ENCODE measurements at regions not wholly inside any gene's neighbourhood (a gene's known extent, or its start where the extent isn't known, plus 50 kb on each side); places are given as distances from the start of the nearest gene placed in this dataset.

DNA sequence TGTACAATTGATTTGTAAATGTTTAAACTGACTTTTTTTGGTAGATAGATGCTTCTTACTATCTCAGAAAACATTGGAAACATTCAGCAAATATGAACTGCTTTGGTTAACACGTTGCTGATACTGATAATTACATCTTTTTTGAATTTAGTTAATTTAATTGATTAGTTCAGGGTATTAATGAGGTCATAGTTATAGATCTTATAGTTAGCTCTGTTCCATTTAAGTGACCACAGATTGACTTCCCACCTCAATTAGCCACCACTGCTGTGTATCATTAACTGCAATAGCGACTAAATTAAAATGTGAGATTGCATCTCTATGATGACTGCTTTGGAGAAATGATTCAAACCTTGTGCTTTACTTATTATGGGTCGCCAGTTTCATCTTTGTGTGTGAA, 407.1 kb upstream of the EDIL3 start:
- TF ChIP-seq CTCF (IDR thresholded peaks at IDR 0.05) = no peak
- H3K4me1 Mint-ChIP-seq (ENCODE audit: low read depth) = no peaks in the 10 kb centered on the region
- H3K36me3 Mint-ChIP-seq (ENCODE audit: low read depth) = no peaks in the 10 kb centered on the region
- H3K27ac Mint-ChIP-seq = no peak overlapping the region
- no peaks in the 10 kb centered on the region for H3K27me3 Mint-ChIP-seq (ENCODE audit: insufficient read depth)
- no peak for DNase-seq
- H3K9me3 Mint-ChIP-seq = peaks cover 9% of the 10 kb centered on the region
- H3K4me3 Mint-ChIP-seq = no peak overlapping the region

- Mint-ChIP-seq H3K27me3 (ENCODE audit: insufficient read depth) (no peaks in the 10 kb centered on the region), H3K9me3 (peaks cover 6% of the 10 kb centered on the region), H3K4me1 (ENCODE audit: low read depth) (no peaks in the 10 kb centered on the region), H3K27ac (no peak overlapping the region), H3K36me3 (ENCODE audit: low read depth) (no peaks in the 10 kb centered on the region), H3K4me3 (no peak overlapping the region)
- TF ChIP-seq CTCF (IDR thresholded peaks at IDR 0.05) = no peak
- no peak for DNase-seq
These were observed 406.5 kb upstream of the EDIL3 start for GRCh38 chr5:84791138-84791537.

GRCh38 chr5:84790406-84790805, 405.7 kb upstream of the EDIL3 start:
- DNase-seq = no peak
- Mint-ChIP-seq H3K9me3 (peaks cover 6% of the 10 kb centered on the region), H3K4me1 (ENCODE audit: low read depth) (no peaks in the 10 kb centered on the region), H3K4me3 (no peak overlapping the region), H3K27ac (no peak overlapping the region), H3K27me3 (ENCODE audit: insufficient read depth) (no peaks in the 10 kb centered on the region), H3K36me3 (ENCODE audit: low read depth) (no peaks in the 10 kb centered on the region)
- no peak for TF ChIP-seq CTCF (IDR thresholded peaks at IDR 0.05)

DNA sequence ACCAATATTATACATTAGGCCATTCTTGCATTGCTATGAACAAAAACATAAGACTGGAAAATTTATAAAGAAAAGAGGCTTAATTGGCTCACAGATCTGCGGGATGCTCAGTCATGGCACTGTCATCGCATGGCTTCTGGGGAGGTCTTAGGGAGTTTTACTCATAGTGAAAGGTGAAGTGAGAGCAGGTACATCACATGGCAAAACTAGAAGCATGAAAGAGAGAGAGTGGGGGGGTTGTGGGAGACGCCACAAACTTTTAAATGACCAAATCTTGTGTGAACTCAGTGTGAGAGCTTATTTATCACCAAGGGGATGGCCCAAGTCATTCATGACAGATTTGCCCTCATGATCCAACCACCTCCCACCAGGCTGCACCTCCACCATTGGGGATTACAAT, 398.3 kb upstream of the EDIL3 start:
- H3K4me1 Mint-ChIP-seq (ENCODE audit: low read depth) = no peaks in the 10 kb centered on the region

DNA sequence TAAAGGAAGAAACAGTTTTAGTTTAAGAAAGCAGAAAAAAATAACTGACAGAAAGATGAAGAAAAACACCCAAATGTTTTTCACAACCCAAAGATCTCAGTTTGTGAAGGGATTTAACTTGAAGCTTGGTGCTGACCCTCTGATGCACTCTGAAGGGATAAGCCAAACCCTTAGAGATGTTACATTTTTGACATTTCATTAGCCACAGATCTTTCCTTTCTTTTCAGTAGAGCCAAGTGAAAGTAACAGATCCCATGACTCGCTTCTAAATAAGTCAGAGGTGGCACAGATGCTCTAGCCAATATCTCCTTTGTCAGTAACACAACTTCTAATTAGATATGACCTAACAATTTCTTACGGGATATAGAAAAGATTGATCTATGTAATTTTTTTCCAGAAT, 394.5 kb upstream of the EDIL3 start:
- H3K4me3 Mint-ChIP-seq = no peak overlapping the region
- no peaks in the 10 kb centered on the region for H3K36me3 Mint-ChIP-seq (ENCODE audit: low read depth)
- DNase-seq = no peak
- H3K4me1 Mint-ChIP-seq (ENCODE audit: low read depth) = no peaks in the 10 kb centered on the region
- H3K9me3 Mint-ChIP-seq = no peaks in the 10 kb centered on the region; the same call in none of the 2 replicates
- no peaks in the 10 kb centered on the region for H3K27me3 Mint-ChIP-seq (ENCODE audit: insufficient read depth)
- no peak for TF ChIP-seq CTCF (IDR thresholded peaks at IDR 0.05)
- H3K27ac Mint-ChIP-seq = no peak overlapping the region

More for the DNA sequence above, 398.3 kb upstream of the EDIL3 start:
- no peaks in the 10 kb centered on the region for H3K27me3 Mint-ChIP-seq (ENCODE audit: insufficient read depth)
- H3K36me3 Mint-ChIP-seq (ENCODE audit: low read depth) = no peaks in the 10 kb centered on the region
- no peaks in the 10 kb centered on the region; the same call in 1 of the 2 replicates for H3K9me3 Mint-ChIP-seq
- no peak overlapping the region for H3K27ac Mint-ChIP-seq
- no peak for DNase-seq
- TF ChIP-seq CTCF (IDR thresholded peaks at IDR 0.05) = no peak
- no peak overlapping the region for H3K4me3 Mint-ChIP-seq

GRCh38 chr5:84764227-84764626, 379.5 kb upstream of the EDIL3 start:
- DNase-seq = no peak
- H3K36me3 Mint-ChIP-seq (ENCODE audit: low read depth) = no peaks in the 10 kb centered on the region
- no peaks in the 10 kb centered on the region for H3K4me1 Mint-ChIP-seq (ENCODE audit: low read depth)
- H3K27me3 Mint-ChIP-seq (ENCODE audit: insufficient read depth) = no peaks in the 10 kb centered on the region
- H3K9me3 Mint-ChIP-seq = peaks cover 13% of the 10 kb centered on the region
- no peak for TF ChIP-seq CTCF (IDR thresholded peaks at IDR 0.05)
- no peak overlapping the region for H3K27ac Mint-ChIP-seq
- H3K4me3 Mint-ChIP-seq = no peak overlapping the region
